Kidney epithelial cell (primary cell): ENCODE measurements at regions not wholly inside any gene's neighbourhood (a gene's known extent, or its start where the extent isn't known, plus 50 kb on each side); places are given as distances from the start of the nearest gene placed in this dataset.

Experiments used
- DNase-seq: peaks from one replicate; pipeline ENCODE4 v3.0.0-alpha.2; 2010; ENCODE audit warnings: low read depth
- H3K27me3 ChIP-seq: 2 replicates; pipeline ENCODE4 v1.6.0; 2011; ENCODE audit warnings: low read length; ENCODE audit not compliant: control insufficient read depth, insufficient read depth
- H3K36me3 ChIP-seq: 2 replicates; pipeline ENCODE4 v1.5.1; 2011; ENCODE audit warnings: low read length; ENCODE audit not compliant: control insufficient read depth, insufficient read depth
- H3K4me3 ChIP-seq: 2 replicates; pipeline ENCODE4 v1.5.1; 2011; ENCODE audit warnings: low read depth, mild to moderate bottlenecking, control low read depth, low read length
- TF ChIP-seq, protein P1 (sequence below): IDR thresholded peaks from 2 replicates; pipeline ENCODE4 v1.5.1; 2011; ENCODE audit warnings: mild to moderate bottlenecking, moderate library complexity, low read length, control low read depth, inconsistent platforms; ENCODE audit not compliant: insufficient read depth, poor library complexity, severe bottlenecking

DNA sequence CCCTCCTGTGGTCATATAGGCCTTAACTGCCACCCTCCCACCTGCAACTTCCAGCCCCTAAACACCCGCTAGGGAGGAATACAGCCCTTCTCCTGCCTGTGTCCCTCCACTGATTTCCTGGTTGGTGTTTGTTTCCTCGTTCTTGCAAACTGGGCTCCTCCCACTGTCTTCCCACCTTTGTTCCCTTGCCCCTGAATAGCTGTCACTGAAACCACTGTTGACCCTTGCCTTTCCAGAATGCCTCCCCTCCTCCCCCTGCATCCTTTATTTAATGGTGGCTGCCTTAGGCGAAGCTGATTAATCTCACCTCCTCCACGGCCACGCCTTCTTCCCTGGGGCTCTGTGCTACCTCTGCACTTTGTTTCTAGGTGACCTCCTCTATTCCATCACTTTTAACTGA lies 626.7 kb downstream of the BNC2 start:
- DNase-seq: no peak

DNA sequence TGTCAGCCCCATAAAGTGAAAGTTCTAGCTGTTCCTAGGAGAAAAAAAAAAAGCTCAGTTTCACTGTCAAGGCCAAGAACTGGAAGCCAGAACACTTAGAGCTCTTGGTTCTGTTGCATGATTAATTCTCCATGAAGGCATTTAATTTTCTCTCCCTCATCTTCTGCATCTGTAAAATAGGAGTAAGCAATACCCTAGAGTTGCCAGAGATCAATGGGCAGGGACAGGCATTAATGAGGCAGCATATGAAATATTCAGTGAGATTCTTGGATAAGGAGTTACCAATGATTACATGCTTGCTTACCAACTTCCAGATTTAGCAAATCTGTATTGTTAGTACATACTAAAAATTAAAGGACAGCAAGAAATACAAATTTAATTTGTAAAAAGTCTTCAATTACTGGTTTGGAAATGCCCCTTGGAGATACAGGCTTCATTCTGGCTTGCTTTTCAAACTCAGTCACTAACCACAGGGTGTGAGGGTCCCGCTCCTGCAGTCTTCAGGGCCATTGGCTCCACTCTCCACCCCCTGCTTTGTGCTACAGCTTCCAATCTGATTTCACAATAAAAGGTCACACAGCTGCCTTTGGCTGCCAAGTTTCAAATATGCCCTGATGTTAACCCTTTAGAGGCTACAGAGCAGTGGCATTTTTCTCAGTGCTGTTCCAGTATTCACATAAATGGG lies 624.6 kb downstream of the BNC2 start:
- DNase-seq: no peak
- no peaks in the 10 kb centered on the region for H3K27me3 ChIP-seq
- H3K36me3 ChIP-seq: no peaks in the 10 kb centered on the region
- TF ChIP-seq, protein P1, sequence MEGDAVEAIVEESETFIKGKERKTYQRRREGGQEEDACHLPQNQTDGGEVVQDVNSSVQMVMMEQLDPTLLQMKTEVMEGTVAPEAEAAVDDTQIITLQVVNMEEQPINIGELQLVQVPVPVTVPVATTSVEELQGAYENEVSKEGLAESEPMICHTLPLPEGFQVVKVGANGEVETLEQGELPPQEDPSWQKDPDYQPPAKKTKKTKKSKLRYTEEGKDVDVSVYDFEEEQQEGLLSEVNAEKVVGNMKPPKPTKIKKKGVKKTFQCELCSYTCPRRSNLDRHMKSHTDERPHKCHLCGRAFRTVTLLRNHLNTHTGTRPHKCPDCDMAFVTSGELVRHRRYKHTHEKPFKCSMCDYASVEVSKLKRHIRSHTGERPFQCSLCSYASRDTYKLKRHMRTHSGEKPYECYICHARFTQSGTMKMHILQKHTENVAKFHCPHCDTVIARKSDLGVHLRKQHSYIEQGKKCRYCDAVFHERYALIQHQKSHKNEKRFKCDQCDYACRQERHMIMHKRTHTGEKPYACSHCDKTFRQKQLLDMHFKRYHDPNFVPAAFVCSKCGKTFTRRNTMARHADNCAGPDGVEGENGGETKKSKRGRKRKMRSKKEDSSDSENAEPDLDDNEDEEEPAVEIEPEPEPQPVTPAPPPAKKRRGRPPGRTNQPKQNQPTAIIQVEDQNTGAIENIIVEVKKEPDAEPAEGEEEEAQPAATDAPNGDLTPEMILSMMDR: no peak
- no peak overlapping the region for H3K4me3 ChIP-seq

More for the DNA sequence above, 626.7 kb downstream of the BNC2 start:
- TF ChIP-seq, protein P1: no peak
- H3K27me3 ChIP-seq: no peaks in the 10 kb centered on the region
- H3K36me3 ChIP-seq: no peaks in the 10 kb centered on the region
- no peak overlapping the region for H3K4me3 ChIP-seq

DNA sequence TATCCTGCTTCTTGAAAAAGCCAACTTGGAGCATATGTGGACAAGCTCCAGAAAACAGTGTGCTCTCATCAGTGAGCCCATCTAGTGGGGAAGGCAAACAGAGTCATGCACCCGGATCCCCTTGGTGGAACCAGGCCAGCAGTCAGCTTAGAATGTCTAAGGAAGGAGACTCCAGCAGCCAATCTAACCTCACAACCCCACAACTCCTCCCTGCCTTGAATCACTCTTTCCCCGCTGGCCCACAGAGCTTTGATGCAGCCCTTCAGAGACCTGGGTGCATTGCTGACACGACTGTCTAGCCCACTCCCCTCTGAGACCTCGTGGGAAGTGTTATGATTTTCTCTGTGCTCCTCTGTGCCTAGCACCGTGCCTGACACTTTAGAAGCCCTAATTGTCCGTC lies 623.7 kb downstream of the BNC2 start:
- DNase-seq: no peak
- Histone ChIP-seq H3K36me3 (no peaks in the 10 kb centered on the region), H3K4me3 (no peak overlapping the region), H3K27me3 (no peaks in the 10 kb centered on the region)
- TF ChIP-seq, protein P1: no peak

DNA sequence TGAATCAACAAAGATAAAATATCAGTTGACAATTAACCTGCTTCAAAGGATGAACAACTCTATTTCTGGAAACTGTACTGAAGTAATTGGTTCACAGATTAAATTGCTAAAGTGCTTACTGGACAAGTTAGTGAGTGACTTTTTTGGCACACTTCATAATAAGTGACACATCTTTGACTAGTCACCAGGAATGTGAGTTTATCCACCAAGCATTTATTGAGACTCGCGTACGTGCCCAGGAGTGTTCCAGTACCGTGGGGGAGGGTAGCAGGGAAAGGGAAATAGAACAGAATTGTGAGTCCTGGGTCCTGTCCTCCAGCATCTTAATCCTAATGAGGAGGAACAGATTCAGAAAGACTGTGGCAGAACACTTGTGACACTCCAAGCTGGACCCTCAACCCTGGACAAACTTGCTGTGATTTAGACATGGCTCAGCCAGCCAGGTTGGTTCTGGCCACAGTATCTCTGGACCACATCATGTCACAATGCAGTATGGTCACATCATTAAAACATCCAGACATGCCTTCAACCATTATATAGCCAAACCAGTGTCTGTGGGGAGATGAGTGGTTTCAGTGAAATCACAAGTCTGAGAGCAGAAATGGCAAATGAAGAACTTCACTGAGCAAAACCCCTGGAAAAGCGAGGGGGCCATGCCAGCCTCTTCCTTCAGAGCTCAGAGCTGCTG lies 623.1 kb downstream of the BNC2 start:
- no peak overlapping the region for H3K4me3 ChIP-seq
- TF ChIP-seq, protein P1: no peak
- H3K27me3 ChIP-seq: no peaks in the 10 kb centered on the region
- peak; percentile 87 for DNase-seq
- no peaks in the 10 kb centered on the region for H3K36me3 ChIP-seq

DNA sequence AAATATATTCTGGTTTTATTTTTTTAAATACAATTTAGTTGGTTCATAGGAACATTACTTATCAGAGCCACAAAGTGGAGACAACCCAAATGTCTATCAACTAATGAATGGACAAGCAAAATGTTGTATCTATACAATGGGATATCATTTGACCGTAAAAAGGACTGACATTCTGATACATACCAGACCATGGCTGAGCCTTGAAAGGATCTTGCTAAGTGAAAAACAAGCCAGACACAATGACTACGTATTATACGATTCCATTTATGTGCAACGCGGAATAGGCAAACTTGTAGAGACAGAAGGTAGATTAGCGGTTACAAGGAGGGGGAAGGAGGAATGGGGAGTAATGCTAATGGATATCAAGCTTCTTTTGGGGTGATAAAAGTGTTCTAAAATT lies 621.6 kb downstream of the BNC2 start:
- no peak overlapping the region for H3K4me3 ChIP-seq
- no peak for DNase-seq
- H3K36me3 ChIP-seq: no peaks in the 10 kb centered on the region
- TF ChIP-seq, protein P1: no peak
- no peaks in the 10 kb centered on the region for H3K27me3 ChIP-seq
